SH-SY5Y (cell line): ENCODE measurements at regions not wholly inside any gene's neighbourhood (a gene's known extent, or its start where the extent isn't known, plus 50 kb on each side); places are given as distances from the start of the nearest gene placed in this dataset.

ENCODE experiments used
- GATA2 ChIP-seq: IDR thresholded peaks from 2 replicates; pipeline ENCODE4 v1.6.1; 2011; ENCODE audit warnings: mild to moderate bottlenecking, low read depth, low read length
- GATA3 ChIP-seq: IDR thresholded peaks from 2 replicates; pipeline ENCODE4 v1.6.1; 2011; ENCODE audit warnings: low read depth, mild to moderate bottlenecking, low read length, moderate library complexity

GRCh38 chr1:218743861-218744505 is 398.8 kb downstream of the TGFB2 start:
- TF ChIP-seq GATA3 (no peak), GATA2 (no peak)

- no peak for TF ChIP-seq GATA3
- no peak for TF ChIP-seq GATA2
These were observed 402.9 kb downstream of the TGFB2 start for GRCh38 chr1:218748071-218748470.

GRCh38 chr1:218750216-218750970 is 405.3 kb downstream of the TGFB2 start:
- TF ChIP-seq GATA2: no peak
- no peak for TF ChIP-seq GATA3

GRCh38 chr1:218751208-218751948 is 406.2 kb downstream of the TGFB2 start:
- TF ChIP-seq GATA2 (no peak), GATA3 (no peak)

- no peak for TF ChIP-seq GATA3
- TF ChIP-seq GATA2: no peak
These were observed 407.0 kb downstream of the TGFB2 start for GRCh38 chr1:218752126-218752525.

GRCh38 chr1:218754477-218754876 is 409.3 kb downstream of the TGFB2 start:
- no peak for TF ChIP-seq GATA3
- no peak for TF ChIP-seq GATA2

- TF ChIP-seq GATA3: no peak
- no peak for TF ChIP-seq GATA2
These were observed 410.0 kb downstream of the TGFB2 start for GRCh38 chr1:218755128-218755527.

- TF ChIP-seq GATA3 (no peak), GATA2 (no peak)
These were observed 413.9 kb upstream of the LYPLAL1 start for GRCh38 chr1:218759795-218760194.

GRCh38 chr1:218760601-218761570 is 412.8 kb upstream of the LYPLAL1 start:
- TF ChIP-seq GATA2 (no peak), GATA3 (no peak)

- no peak for TF ChIP-seq GATA2
- no peak for TF ChIP-seq GATA3
These were observed 410.1 kb upstream of the LYPLAL1 start for GRCh38 chr1:218763538-218763937.

- TF ChIP-seq GATA3 (no peak), GATA2 (no peak)
These were observed 407.9 kb upstream of the LYPLAL1 start for GRCh38 chr1:218765753-218766152.

- no peak for TF ChIP-seq GATA3
- TF ChIP-seq GATA2: no peak
These were observed 401.7 kb upstream of the LYPLAL1 start for GRCh38 chr1:218771931-218772330.

- no peak for TF ChIP-seq GATA3
- no peak for TF ChIP-seq GATA2
These were observed 401.1 kb upstream of the LYPLAL1 start for GRCh38 chr1:218772575-218772974.

- TF ChIP-seq GATA2 (peak; percentile 77), GATA3 (peak; percentile 27; the same call in 1 of the 2 replicates)
These were observed 398.1 kb upstream of the LYPLAL1 start for GRCh38 chr1:218775501-218776021.
